T1000 (cell line): ENCODE measurements at regions not wholly inside any gene's neighbourhood (a gene's known extent, or its start where the extent isn't known, plus 50 kb on each side); places are given as distances from the start of the nearest gene placed in this dataset.
"Not testable (repeated sequence)": the region's sequence is repeated elsewhere in the genome, so short reads cannot be mapped to it uniquely, and the experiment has no call there.

Experiments
- DNase-seq: peaks from one replicate; lab custom pipeline; 2025; ENCODE audit warnings: mixed read lengths; lab: John Stamatoyannopoulos, UW

DNA sequence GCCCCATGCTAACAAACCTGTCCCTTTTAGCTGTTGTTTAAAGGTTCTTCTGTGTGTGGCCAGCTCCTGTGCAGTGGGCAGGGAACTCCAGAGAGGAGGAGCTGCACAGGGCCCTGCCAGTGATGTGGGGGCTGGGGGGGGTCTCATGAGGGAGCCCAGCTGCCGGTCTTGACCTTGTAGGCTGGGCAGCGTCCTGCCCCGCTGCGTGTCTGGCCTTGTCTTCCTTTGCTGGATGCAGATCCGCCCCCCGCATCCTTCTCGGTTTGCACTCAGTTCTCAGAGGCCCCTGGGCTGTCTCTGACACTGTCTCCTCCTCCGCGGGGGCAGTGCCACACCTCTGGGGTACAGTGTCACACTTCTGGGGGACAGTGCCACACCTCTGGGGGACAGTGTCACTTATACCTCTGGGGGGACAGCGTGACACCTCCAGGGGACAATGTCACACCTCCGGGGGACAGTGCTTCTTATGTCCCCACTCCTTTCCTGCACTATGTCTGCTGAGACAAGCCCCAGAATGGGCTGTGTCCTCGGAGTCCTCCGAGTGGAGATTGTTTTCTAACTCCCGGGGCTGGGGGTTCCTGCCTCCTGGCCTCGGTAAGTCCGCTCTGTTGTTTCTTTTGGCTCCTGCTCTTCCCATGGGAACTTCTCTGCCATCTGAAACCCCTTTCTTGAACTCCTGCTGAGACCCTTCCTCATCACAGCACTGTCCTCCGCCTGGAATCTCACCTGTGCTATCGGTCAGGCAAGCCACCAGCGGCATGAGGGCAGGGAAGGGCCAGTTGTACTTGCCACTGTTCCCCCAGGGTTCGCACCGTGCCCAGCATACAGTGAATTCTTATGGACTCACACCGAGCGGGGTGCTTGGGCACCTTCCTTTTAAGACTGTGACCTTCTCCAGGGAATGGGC is 788.3 kb downstream of the TBC1D22A start:
- DNase-seq, result no peak

DNA sequence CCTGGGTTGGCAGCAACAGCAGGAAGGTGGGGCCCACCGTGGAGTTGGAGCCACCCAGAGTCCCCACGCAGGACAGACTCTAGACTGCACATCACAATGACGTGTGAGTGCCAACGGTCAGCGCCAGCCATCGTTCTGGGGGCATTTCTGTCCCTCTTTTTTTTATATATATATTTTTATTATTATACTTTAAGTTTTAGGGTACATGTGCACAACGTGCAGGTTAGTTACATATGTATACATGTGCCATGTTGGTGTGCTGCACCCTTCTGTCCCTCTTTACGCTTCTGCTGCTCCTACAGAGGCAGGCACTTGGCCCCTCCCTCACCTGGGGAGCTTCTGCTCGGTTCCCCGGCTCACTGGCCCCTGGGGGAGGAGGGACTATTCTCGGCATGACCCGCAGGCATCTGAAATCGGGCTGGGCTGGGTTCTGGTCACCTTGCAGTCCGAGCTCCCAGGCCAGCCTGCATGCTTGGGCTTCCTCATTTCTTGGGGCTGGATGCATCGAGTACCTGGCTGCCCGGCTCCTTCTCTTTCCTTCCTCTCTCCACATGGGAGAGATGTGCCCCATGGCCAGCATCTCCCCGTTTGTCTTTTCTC is 787.4 kb downstream of the TBC1D22A start:
- DNase-seq, result no peak

DNA sequence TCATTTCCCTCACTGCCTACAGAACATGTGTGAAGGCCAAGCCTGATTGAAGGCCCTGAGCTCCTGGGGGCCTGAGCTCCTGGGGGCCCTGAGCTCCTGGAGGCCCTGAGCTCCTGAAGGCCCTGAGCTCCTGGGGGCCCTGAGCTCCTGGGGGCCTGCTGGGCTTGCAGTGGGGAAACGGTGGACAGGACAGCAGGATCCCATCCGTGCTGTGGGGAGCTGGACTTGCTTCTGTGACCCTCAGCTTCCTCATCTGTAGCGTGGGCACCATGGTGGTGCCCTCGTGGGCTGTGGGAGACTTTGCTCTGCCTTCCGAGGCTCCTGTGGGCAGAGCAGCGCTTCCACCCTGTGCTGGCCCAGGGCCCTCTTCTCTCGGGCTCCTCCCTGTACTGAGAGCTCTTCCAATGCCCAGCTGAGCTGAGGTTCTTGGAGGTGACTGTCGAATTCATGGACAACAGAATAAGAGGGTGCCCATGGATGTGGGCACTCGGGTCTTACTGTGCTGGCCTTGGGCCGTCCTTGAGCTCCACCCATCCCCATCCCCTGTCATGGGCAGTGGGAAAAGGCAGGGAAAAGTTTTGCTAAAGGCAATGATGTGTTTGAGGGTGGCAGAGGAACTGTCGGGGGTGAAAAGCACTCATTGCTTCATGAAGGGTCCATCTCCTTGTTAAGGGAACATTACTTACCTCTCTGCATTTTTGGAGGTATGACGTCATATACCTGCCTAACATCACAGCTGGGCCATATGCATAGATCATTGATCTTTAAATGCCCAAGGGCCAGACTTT is 786.7 kb downstream of the TBC1D22A start:
- DNase-seq, result no peak

DNA sequence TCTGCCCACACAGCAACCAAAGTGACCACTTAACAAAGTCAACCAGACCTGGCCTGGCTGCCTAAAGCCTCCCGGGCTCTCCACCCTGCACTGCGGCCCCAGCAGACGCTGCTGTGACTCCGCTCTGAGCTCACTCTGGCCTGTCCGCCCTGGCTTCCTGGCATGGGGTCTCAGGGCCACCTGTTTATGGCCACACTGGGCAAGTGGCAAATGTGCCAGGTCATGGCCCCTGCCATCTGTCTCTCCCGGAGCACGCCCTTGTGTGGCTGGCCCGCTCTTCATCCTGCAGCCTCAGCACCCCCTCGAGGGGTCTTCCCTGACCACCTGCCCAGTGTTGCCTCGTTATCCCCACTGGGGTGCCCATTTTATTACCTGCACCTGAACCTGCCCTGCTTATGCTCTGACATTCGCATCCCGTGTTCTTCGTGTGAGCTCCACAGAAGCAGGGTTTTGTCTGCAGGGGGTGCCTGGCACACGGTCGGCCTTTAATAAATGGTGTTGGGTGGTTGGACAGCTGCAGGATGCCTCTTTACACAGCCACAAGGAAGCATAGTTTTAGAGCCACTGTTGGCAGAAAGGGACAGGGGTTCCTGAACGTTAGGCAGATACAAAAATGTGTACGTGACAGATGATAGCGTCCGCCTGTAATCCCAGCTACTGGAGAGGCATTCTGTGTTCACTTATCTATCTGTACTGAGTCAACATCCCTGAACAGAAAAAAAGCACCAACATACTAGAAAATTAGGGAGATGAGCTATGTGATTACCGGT is 785.6 kb downstream of the TBC1D22A start:
- DNase-seq, result no peak

DNA sequence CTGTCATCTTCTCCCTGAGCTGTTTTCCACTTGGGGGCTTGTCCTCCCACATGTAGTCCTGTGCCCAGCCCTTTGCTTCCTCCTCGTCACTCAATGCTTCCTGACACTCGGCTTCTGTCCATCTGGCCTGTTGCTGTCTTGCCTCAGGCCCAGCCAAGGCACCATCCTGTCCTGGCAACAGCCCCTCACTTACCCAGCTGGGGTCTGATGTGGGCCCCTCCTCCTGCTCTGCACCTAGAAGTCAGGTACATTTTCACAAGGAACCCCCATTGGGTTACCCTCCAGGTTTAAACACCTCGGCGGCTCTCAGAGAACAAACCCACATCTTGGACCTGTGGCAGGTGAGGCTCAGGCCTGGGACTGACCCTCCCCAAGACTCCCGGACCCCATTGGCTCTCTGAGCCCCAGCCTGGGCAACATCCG is 784.8 kb downstream of the TBC1D22A start:
- no peak for DNase-seq

DNA sequence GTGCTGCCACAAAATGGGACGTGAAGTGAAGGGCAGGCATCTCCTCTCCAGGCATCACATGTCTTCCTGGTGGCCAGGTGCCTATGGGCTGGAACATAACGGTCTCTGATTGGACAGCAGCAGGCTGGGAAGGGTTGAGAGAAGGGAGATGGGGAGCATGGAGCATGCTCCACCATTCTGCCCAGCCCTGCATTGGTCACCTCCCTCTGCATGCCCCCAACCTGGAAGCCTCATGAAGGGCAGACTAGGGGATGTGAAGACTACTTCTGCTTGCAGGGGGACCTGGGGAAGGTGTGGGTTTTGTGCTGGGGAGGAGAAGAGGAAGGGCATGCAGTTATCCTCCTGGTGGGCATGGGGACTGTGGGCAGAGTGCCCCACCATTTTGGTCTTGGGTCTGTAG is 782.2 kb downstream of the TBC1D22A start:
- no peak for DNase-seq

DNA sequence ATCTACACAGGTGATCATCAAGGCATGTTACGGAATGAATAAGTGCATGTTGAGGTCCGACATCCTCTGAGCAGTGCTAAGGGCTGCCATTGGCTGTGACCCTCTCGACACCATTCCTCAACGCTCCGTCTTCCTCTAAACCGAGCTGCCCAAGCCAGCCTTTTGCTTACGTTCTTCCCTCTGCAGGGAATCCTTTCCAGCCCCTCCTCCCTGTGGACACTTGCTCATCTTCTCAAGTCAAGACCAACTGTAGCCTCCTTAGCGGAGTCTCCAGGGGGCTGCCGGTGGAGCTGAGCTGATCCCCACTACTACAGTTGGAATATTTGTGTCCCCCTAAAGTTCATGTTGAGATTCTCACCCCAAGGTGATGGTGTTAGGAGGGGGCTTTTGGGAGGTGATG is 781.0 kb downstream of the TBC1D22A start:
- no peak for DNase-seq

DNA sequence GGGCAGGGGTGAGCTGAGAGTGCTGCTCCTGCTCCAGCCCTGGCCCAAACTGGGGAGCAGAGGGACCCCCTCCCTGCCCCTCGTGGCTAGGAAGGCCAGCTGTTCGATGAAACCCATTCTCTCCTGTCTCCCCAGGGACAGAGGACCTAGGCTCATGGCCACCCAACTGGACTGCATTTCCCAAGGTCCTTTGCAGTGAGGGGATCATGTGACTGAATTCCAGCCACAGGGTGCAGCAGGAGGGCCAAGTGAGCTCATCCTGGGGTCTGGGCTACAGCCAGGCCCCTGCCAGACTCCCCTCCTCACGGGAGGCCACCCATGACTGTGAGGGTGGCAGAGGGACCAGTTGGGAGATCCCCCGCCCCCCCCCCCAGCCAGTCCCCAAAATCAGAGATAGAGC is 777.6 kb downstream of the TBC1D22A start:
- no peak for DNase-seq

DNA sequence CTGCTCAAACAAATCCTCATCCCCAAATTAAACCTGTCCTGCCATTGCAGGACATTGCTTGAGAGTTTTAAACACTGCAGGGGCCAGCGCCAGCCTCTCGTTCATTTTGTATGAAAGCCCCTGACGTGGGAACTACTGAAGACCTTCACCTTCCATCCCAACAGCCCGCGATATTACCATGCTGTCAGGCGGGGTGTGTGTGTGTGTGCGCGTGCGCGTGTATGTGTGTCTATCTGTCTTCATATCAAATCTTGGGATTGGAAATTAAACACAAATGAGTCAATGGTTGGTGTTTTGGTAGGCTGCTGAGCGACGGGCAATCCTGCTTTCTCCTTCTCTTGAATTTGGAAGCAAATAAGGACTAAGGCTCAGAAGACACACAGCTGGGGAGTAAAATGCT is 776.9 kb downstream of the TBC1D22A start:
- no peak for DNase-seq

DNA sequence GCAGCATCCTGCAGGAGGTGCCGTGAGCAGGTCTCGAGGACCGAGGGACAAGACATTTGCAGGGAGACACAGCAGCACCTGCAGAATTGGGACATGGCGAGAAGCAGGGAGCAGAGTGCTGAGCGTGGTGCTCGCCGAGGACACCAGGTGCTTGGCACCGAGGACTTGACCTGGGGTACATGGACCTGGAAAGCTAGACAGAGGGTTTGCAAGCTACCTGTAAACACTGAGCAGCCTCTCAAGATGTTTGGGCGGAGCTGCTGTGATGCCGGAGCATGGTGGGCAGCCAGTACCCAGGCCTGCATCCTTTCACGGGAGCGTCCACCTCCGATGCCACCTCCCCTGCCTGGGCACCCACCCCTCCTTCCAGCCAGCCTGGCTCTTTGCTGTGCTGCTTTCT is 773.2 kb downstream of the TBC1D22A start:
- no peak for DNase-seq

DNA sequence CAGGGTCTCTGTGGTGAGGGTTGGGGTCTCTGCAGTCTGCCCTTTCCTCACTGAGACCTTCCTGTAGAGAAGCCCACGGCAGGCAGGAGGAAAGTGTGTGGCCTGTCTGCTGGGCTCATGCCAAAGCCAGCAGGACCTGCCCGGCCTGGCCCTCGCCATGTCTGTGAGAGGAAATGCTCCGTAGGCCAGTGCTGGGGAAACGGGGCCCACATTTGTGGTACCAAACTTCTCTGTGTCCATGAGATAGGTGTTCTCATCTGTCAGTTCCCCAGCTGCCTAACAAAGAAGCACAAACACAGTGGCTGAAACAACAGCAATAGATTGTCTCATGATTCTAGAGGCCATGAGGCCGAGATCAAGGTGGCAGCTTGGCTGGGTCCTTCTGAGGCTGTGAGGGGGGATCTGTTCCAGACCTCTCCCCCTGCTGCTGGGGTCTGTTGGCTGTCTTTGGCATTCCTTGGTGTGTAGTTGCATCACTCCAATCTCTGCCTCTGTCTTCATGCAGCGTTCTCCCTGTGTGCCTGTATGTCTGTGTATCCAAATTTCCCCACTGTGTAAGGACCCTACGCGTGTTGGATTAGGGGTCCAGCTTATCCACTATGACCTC is 772.5 kb downstream of the TBC1D22A start:
- no peak for DNase-seq

DNA sequence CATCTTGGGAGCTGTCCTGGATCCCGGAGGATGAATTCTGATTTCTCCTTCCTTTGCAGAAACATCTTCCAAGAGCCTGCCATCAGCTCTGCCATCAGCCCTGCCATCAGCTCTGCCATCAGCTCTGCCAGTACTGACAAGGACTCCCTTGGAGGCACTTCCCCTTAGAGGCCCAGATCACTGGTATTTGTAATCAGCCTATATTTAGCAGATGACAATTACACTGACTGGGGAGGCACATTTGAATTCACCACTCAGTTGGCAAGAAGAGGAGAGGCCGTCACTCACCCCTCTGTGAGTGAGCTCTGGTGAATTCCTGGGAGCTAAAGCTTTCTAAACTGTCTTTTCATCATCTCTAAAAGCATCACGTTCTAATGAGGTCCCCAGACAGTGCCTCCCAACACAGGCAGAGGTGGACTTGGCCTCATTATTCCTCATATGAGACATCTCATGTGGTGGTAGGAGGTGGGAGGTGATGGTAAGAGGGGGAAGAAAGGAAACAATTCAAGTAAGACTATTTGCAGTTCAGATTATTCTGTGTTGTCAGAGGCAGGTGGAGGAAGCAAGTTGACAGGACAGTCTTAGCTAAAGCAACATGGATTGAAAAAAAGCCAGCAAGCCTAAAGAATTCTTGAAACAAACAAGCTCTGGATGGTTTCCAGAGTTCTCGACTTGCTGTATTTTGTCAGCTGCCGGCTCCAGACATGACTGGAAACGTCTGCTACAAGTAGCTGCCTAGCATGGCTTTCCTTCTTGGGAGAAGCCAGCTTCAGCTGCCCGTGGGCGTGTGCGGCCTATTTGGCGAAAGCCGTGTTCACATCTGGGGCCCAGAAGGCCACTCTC is 771.7 kb downstream of the TBC1D22A start:
- DNase-seq, result no peak

DNA sequence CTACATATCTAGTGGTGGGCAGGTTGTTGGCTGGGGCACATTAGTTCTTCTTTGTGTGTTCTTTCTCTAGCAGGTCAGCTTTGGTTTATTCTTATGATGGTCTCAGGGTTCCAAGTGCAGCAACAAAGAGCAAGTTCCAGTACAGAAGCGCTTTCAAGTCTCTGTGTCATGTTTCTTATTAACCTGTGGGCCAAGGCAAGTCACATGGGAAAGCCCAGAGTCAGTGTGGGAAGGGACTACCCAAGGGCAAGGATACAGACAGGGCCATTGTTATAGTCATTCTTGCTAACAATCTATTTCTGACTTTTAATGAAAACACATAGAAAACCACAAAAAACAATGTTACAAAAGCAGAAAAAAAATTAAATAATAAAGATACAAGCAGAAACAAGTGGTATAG is 754.6 kb downstream of the TBC1D22A start:
- DNase-seq, result no peak

DNA sequence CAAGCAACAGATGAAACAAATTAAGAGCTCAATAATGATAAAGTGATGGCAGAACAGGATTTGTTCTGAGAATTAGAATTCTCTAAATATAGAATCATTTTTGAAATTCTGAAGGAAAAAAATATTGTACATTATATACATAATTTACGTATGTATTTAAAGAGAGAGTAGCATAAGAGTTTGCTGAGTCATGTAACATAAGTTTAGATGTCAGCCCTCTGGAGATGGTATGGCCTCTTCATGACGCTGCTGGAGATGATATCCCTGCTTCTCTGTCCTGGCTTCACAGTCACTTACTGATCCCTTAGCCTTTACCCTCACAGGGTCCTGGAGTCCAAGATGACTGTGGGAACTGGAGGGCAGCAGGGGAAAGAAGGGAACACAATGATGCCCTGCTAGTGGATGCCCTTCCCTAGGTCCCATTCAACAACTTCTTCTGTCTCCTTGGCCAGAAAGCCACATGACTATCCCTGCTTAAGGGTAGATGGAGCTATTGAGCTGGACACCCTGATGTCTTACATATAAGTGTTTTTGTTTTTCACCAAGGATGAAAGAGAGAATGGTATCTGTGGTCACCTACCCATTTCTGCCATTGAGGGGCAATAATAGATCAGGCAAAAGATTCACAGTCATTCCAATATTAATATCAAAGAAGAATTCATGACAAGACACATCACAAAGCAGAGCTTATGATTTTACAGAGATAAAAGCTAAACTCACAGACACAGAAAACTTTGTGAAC is 753.1 kb downstream of the TBC1D22A start:
- DNase-seq, result no peak

DNA sequence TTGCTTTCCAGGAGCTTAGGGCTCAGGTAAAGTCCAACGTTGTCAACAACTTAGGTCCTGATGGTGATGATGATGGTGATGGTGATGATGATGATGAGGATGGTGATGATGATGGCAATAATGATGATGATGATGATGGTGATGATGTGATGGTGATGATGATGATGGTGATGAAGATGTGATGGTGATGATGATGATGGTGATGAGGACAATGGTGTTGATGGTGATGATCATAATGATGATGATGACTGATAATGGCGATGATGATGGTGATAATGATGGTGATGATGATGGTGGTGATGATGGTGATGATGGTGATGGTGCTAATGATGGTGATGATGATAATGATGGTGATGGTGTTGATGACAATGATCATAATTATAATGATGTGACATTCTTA is 750.2 kb downstream of the TBC1D22A start:
- no peak for DNase-seq

DNA sequence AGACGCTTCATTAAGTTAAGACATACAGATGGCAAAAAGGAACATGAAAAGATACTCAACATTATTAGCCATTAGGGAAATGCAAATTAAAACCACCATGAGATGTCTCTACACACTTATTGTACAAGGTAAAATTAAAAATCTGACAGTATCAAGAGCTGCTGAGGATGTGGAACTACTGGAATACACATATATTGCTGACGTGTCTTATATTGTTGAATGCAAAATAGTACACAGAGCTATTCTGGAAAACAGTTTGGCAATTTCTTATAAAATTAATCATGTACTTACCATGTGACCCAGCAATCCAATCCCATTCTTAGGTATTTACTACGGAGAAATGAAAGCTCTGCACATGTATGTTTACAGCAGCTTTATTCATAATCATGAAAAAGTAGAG is 742.5 kb downstream of the TBC1D22A start:
- DNase-seq, result no peak

DNA sequence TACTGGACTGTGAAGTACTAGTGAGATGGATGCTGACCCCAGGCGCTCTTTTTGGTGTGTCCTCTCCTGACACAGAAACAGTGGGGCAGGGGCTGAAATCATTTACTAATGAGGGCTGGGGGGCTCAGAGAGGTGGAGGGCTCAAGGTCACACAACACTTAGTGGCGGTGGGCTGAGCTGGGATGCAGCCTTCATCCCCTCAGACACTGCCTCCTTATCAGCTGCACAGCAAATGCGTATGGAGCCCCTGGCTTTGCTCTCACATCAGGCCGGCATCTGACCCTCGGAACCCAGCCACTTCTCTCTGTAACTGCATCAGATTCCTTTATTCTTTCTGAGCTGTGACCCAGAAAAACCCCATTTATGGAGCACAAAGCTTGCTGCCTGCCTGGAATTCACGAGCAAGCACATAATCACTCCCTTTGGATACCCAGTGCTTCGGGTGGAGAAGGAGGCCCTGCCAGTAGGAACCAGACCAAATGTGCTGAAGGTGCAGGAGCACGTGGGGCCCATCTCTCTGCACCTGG is 736.6 kb downstream of the TBC1D22A start:
- DNase-seq, result no peak

DNA sequence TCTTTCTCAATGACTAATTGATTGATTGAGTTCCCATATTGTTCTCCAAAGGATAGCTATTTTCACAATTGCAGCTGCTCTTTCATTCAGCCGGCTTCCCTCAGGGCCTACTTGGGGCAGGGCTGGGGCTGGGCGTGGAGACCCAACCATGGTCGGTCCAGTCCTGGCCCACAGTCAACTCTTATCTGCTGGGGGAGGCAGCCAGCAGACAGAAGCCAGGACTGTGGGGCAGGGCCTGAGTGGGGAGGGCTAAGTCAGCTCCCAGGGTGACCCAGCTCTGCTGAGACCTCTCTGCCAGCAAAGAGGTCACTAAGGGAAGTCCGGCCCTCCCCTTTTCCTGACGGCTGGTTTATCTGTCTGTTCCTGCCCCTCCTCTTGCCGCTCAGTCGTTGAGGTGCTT is 735.2 kb downstream of the TBC1D22A start:
- no peak for DNase-seq

DNA sequence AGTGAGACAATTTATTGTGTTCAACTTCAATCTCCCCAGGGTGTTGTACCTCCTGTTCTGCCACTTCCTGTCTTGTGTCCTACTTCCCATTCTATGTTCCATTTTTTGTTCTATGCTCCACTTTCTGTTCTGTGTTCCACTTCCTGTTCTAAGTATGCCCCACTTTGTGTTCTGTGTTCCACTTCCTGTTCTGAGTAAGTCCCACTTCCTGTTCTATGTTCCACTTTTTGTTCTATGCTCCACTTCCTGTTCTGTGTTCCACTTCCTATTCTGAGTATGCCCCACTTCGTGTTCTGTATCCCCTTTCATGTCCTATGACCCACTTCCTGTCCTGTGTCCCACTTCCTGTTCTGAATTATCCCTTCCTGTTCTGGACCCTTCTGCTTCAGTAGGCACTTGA is 732.7 kb downstream of the TBC1D22A start:
- DNase-seq, result no peak

DNA sequence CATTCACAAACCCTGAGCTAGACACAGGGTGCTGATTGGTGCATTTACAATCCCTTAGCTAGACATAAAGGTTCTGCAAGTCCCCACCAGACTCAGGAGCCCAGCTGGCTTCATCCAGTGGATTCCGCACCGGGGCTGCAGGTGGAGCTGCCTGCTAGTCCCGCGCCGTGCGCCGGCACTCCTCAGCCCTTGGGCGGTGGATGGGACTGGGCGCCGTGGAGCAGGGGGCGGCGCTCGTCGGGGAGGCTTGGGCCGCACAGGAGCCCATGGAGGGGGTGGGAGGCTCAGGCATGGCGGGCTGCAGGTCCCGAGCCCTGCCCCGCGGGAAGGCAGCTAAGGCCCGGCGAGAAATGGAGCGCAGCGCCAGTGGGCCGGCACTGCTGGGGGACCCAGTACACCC is 725.7 kb downstream of the TBC1D22A start:
- not testable (repeated sequence) for DNase-seq
